ENCODE measurements at regions not wholly inside any gene's neighbourhood (a gene's known extent, or its start where the extent isn't known, plus 50 kb on each side); places are given as distances from the start of the nearest gene placed in this dataset.

GRCh38 chr4:97197106-97197505, 946.2 kb downstream of the STPG2 start:
- H3K27ac ChIP-seq: no peak overlapping the region
- no peak for TF ChIP-seq ZFX (IDR thresholded peaks at IDR 0.05)
- no peak for TF ChIP-seq CTCF (conservative IDR thresholded peaks at IDR 0.05)

DNA sequence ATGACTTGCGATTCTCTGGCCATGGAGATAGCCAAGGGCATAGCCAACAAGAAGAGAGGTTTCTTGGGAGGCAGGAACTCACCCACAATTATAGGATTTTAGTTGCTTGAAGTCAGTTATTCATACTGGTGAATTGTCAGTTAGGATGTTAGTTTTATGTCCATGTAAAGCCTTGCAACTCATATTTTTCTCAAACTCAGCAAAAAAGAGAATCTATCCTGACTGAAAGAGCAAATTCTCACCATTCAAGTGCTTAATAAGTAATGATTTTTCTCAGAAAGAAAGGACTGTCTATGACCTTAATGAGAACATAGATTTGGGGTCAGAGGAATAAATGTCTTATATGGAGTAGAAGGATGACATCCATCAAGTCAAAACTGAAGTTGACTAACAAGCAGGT, 934.5 kb downstream of the STPG2 start:
- TF ChIP-seq ZFX (IDR thresholded peaks at IDR 0.05) (no peak), CTCF (conservative IDR thresholded peaks at IDR 0.05) (no peak)
- no peak overlapping the region for H3K27ac ChIP-seq

- TF ChIP-seq ZFX (IDR thresholded peaks at IDR 0.05) (no peak), CTCF (conservative IDR thresholded peaks at IDR 0.05) (no peak)
- H3K27ac ChIP-seq: no peak overlapping the region
These were observed 927.8 kb downstream of the STPG2 start for GRCh38 chr4:97215409-97215941.

DNA sequence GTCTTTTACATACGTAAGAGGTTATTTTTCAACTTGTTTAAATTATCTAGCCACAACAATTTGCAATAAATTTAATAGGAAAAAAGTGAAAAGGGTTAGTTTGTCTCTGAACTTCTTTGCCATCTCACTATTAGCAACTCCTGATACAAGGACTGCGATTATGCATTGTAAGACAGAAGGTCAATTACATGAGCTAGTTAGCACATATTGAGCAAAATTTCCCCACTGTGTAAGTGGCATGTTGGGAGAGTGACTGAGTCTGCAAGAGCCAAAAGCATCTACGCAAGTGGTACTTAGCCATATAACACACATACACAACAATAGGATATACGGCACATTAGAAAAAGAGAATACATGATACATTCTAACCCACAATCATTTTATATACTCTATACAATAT, 927.2 kb downstream of the STPG2 start:
- TF ChIP-seq ZFX (IDR thresholded peaks at IDR 0.05): no peak
- no peak for TF ChIP-seq CTCF (conservative IDR thresholded peaks at IDR 0.05)
- no peak overlapping the region for H3K27ac ChIP-seq

- H3K27ac ChIP-seq: no peak overlapping the region
- TF ChIP-seq ZFX (IDR thresholded peaks at IDR 0.05) (no peak), CTCF (conservative IDR thresholded peaks at IDR 0.05) (no peak)
These were observed 907.8 kb downstream of the STPG2 start for GRCh38 chr4:97235521-97235920.

GRCh38 chr4:97238956-97239666, 904.2 kb downstream of the STPG2 start:
- H3K27ac ChIP-seq: no peak overlapping the region
- TF ChIP-seq CTCF (conservative IDR thresholded peaks at IDR 0.05) (no peak), ZFX (IDR thresholded peaks at IDR 0.05) (no peak)

- H3K27ac ChIP-seq: no peak overlapping the region
These were observed 903.6 kb downstream of the STPG2 start for GRCh38 chr4:97239667-97239997.

More at GRCh38 chr4:97239667-97239997, 903.6 kb downstream of the STPG2 start:
- no peak for TF ChIP-seq ZFX (IDR thresholded peaks at IDR 0.05)
- no peak for TF ChIP-seq CTCF (conservative IDR thresholded peaks at IDR 0.05)
